Lung microvascular endothelial cell (primary cell): ENCODE measurements at regions not wholly inside any gene's neighbourhood (a gene's known extent, or its start where the extent isn't known, plus 50 kb on each side); places are given as distances from the start of the nearest gene placed in this dataset.

Source experiments
- DNase-seq, 2 donors: peaks; one replicate each; pipeline versions ENCODE4 v3.0.0 to v3.0.0-alpha.2; 2010; ENCODE audit warnings: low read depth in 2 of 2

DNA sequence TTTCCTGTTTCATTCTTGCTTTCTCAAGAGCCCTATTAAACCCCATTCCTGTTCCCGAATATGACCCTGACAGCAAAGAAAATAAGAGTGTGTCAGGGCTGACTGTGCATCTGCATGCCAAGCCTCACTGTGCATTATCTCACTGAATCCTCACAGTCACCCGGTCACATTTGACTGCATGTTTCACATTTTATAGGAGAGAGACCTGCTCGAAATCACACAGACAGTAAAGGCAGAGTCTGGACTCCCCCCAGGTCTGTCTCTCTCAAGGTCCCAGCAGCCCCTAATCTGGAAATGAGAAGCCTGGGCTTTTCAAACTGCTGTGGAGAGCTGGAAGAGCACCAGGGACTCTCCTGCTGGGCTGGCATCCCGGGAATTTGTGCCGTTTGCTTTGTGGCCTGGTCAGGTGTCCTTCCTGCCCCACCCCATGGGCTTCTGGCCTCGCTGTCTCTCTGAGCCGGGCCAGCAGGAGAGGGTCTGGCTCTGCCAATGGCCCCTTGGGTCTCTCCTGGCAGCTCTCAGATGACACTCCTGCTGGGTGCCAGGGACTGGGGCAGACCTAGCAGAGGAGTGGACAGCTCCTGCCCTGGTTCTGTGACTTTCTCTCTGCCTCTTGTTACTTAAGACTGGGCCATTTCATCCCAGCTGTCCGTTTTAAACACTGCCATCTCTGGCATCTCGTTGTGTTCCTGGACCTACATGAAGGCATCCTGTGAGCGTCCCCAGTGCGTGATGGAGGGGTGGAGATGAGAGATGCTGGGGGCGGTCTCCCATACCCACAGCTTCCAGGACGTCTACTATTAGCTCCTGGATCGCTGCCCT is 173.6 kb downstream of the ARHGAP12 start:
- DNase-seq = peak in 1 of 2 donors; percentile 58

- DNase-seq = no peak
These were observed 174.9 kb downstream of the ARHGAP12 start for GRCh38 chr10:31753681-31754080.

- DNase-seq = no peak
These were observed 176.5 kb downstream of the ARHGAP12 start for GRCh38 chr10:31752170-31752569.

DNA sequence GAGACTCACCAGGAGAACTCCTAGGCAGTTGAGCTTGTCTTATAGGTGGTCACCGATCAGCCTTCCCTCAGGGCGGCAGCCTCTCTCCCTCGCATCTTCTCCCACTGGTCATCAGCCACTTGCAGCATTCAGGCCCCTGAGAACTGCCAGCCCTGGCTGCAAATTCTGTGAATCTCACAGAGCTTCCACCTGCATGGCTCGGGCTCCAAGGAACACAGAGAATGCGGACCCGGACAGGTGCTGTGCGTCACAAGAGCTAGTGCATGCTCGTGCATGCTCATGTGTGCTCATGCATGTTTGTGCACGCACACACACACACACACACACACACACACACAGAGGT is 176.9 kb downstream of the ARHGAP12 start:
- DNase-seq = no peak

- DNase-seq = peak in 1 of 2 donors; percentile 38
These were observed 177.4 kb downstream of the ARHGAP12 start for GRCh38 chr10:31751051-31751737.

DNA sequence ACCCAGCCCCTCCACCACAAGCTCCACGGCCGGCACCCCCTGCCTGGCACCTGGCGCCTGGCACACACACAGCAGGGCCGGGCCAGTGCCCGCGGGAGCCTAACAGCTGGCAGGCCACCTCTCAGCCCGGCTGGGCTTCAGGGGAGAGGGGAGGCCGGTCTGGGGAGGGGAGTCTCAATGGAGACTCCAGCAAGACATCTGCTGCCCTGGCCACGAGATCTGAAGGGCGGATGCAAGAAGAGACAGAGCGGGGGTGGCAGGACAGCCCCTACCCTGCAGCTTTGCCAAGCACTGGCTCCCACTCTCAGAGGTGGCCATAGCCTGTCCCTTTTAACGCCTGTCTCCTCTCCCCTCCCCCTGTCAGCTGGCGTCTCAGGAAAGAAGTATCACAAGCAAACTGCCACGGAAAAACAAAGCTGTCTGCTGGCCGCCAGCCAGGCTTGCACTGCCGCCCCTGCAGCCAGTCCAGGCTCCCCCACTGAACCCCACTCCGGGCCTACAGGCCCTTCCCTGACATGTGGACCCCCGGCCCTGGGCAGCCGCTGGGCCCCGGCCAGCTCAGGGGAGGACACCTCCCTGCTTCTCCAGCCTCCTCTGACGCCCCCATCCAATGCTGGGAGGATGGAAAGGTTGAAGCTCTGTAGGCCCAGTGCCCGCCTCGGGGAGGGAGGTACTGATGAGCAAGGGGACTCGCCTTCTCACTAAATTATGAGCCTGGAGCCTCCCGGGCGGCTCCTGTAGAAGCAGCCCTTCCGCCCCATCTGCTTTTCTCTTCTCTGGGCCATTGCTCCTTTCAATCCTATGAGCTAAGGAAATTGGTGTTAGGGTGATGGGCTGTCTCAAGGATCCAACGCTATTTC is 178.4 kb downstream of the ARHGAP12 start:
- DNase-seq = peak; percentile 19 to 57

- DNase-seq = no peak
These were observed 179.3 kb downstream of the ARHGAP12 start for GRCh38 chr10:31749301-31749700.

DNA sequence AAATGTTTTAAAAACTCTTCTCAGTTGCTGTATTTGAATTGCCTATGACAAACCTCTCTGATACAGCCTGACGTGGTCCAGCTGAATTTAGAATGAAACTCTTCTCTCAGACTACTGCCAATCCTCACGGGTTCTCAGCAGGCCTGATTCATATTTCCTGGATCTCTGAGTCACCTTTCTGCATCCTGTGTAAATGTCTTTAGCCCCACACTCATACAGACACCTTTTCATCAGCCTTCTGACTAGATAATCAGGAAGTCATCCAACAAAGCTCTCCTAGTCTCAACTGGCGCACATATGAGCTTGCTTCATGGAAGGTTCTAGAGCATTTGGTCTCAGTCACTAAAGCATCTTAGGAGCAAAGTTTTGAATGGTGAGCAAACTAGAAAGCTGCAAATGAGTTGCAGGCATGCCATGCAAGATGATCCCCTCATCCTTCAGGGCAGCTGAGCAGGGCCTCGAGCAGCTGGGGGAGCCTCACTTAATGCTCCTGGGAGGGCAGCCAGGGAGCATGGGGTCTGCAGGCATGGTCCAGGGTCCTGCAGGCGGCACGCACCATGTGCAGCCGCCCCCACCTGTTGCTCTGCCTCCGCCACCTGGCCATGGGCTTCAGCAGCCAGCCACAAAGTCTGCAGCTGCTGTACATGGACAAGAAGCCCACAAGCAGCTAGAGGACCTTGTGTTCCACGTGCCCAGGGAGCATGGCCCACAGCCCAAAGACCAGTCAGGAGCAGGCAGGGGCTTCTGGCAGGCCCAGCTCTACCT is 182.8 kb downstream of the ARHGAP12 start:
- DNase-seq = peak; percentile 50 to 94

- DNase-seq = no peak
These were observed 184.6 kb downstream of the ARHGAP12 start for GRCh38 chr10:31744025-31744424.

- DNase-seq = no peak
These were observed 186.4 kb downstream of the ARHGAP12 start for GRCh38 chr10:31742255-31742654.

- no peak for DNase-seq
These were observed 187.2 kb downstream of the ARHGAP12 start for GRCh38 chr10:31741473-31741872.

DNA sequence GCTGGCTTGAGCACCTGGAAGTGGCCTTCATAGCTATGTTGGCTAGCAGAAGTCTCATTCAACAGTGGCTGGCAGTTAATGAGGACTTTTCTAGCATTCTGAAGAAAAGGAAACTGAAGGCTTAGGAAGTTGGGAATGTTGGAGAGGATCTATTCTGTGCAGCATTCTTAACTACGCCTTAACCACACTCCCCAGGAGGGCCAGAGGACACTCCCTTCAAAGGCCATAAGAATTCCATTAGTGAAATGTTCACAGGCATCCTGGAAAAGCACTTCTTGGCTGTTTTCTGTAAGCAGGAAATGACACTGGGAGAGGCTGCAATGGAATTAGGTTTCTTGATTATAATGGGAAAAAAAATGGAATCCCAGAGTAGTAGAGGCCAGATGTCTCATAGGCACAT is 188.9 kb downstream of the ARHGAP12 start:
- DNase-seq = peak in 1 of 2 donors; percentile 34

GRCh38 chr10:31739146-31739545 is 189.5 kb downstream of the ARHGAP12 start:
- no peak for DNase-seq

GRCh38 chr10:31731711-31732110 is 196.9 kb downstream of the ARHGAP12 start:
- no peak for DNase-seq

- DNase-seq = no peak
These were observed 197.9 kb downstream of the ARHGAP12 start for GRCh38 chr10:31730776-31731175.

GRCh38 chr10:31728698-31729224 is 199.9 kb downstream of the ARHGAP12 start:
- DNase-seq = no peak

GRCh38 chr10:31725436-31725835 is 203.2 kb downstream of the ARHGAP12 start:
- DNase-seq = no peak

DNA sequence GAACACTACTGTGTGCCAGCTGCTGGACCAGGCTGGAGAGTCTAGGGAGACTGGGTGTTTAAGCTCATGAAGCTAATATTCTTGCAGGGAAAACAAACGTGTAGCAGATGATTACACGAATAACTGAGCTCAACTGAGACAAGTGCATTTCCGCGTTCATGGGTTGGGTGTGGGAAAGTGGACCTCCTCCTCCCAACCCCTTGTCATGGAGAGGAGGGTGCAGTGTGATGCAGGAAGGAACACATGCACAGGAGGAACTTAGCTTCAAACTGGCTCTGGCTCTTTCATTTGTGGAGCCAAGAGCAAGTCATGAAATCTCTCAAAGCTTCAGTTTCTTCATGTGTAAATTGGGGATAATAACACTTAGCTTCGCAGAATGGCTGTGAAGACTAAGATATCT is 204.3 kb downstream of the ARHGAP12 start:
- DNase-seq = no peak

GRCh38 chr10:31723106-31723750 is 205.4 kb downstream of the ARHGAP12 start:
- DNase-seq = no peak

DNA sequence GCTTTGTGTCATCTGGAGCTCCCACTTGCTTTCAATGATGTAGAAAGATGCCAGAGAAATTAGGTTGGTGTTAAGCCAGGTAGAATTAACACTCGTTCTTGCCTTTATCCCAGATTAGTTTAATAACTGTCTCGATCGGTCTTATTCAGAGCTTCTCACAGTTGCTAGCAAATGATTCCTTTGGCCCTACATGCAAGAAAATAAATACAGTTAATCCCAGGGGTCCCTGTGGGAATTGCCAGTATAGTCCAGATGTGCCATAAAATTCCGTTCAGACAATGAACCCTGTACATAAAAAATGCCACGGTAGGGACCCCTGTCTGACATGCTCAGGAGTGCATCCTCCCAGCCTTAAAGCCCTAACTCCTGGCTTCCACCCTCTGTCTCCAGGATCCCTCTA is 207.5 kb downstream of the ARHGAP12 start:
- DNase-seq = no peak

GRCh38 chr10:31720546-31720945 is 208.1 kb downstream of the ARHGAP12 start:
- no peak for DNase-seq
